CD4-positive, alpha-beta T cell (primary cell): ENCODE measurements at regions not wholly inside any gene's neighbourhood (a gene's known extent, or its start where the extent isn't known, plus 50 kb on each side); places are given as distances from the start of the nearest gene placed in this dataset.

ENCODE experiments used
- ATAC-seq: fragments of 200-7000 bp; cut with Tn5 transposase; one replicate; pipeline ENCODE4 v1.10.0; 2022; ENCODE audit warnings: mild to moderate bottlenecking; ENCODE audit not compliant: poor library complexity
- CTCF ChIA-PET: fragments of 350-600 bp; sonication (Branson Sonifier 250); formaldehyde crosslinking; loops from one replicate; lab custom pipeline; 2021; ENCODE audit warnings: antibody characterized with exemption, inconsistent platforms; lab: Charles Lee
- POLR2A ChIA-PET: fragments of 350-600 bp; sonication (Branson Sonifier 250); formaldehyde crosslinking; loops from one replicate; lab custom pipeline; 2021; ENCODE audit warnings: antibody characterized with exemption, inconsistent platforms; lab: Charles Lee
- DNase-seq, 14 experiments: peaks; one replicate each; pipeline ENCODE4 v3.0.0-alpha.2; 2013 to 2020; ENCODE audit warnings: mixed read lengths in 2 of 14
- H3K27ac ChIP-seq, 2 donors: one replicate each; pipeline versions ENCODE4 v1.5.1 to v1.7.0; 2013; ENCODE audit warnings: low read length in 2 of 2, low read depth in 1 of 2, mild to moderate bottlenecking in 1 of 2
- H3K27me3 ChIP-seq, 2 experiments: 1 replicate in 1 of 2; 2 replicates in 1 of 2; pipeline versions ENCODE4 v1.6.1 to v1.7.0; 2013; ENCODE audit warnings: low read length in 2 of 2, control low read depth in 1 of 2, mild to moderate bottlenecking in 1 of 2, moderate library complexity in 1 of 2; ENCODE audit not compliant: insufficient read depth in 2 of 2, control insufficient read depth in 1 of 2
- H3K36me3 ChIP-seq: one replicate; pipeline ENCODE4 v1.6.1; 2013; ENCODE audit warnings: low read length, control low read depth; ENCODE audit not compliant: insufficient read depth
- H3K4me1 ChIP-seq: one replicate; pipeline ENCODE4 v1.6.1; 2013; ENCODE audit warnings: low read length, control low read depth; ENCODE audit not compliant: insufficient read depth
- H3K4me3 ChIP-seq: one replicate; pipeline ENCODE4 v1.5.1; 2013; ENCODE audit warnings: mild to moderate bottlenecking, low read length, moderate library complexity
- H3K9me3 ChIP-seq, 2 experiments: 1 replicate in 1 of 2; 2 replicates in 1 of 2; pipeline versions ENCODE4 v1.6.1 to v1.7.0; 2013; ENCODE audit warnings: low read length in 2 of 2, mild to moderate bottlenecking in 2 of 2, control low read depth in 1 of 2, moderate library complexity in 1 of 2; ENCODE audit not compliant: control insufficient read depth in 1 of 2, insufficient read depth in 1 of 2
- H3K27ac Mint-ChIP-seq: one replicate; pipeline ENCODE4 v1.8.0; 2020; ENCODE audit warnings: mixed read lengths
- H3K27me3 Mint-ChIP-seq: one replicate; pipeline ENCODE4 v1.8.0; 2021; ENCODE audit warnings: mixed read lengths
- H3K36me3 Mint-ChIP-seq: one replicate; pipeline ENCODE4 v1.8.0; 2021; ENCODE audit warnings: low read depth, mixed read lengths
- H3K4me1 Mint-ChIP-seq: one replicate; pipeline ENCODE4 v1.8.0; 2021; ENCODE audit warnings: low read depth, mixed read lengths
- H3K4me3 Mint-ChIP-seq: one replicate; pipeline ENCODE4 v1.8.0; 2020; ENCODE audit warnings: mild to moderate bottlenecking, mixed read lengths
- H3K9me3 Mint-ChIP-seq: one replicate; pipeline ENCODE4 v1.8.0; 2020; ENCODE audit warnings: mixed read lengths
- CTCF ChIP-seq: fragments of 200-600 bp; IDR thresholded peaks from one replicate; pipeline ENCODE4 v1.8.0; 2022; ENCODE audit warnings: antibody characterized with exemption, mild to moderate bottlenecking
- intact Hi-C, 2 experiments: fragments of 100-400 bp; cut with DNase I in 1 of 2; cut with micrococcal nuclease in 1 of 2; formaldehyde crosslinking; loops; one replicate each; pipeline versions ENCODE4 v1.15.1 to v1.9.0; 2023 to 2025; cut with DNase I, micrococcal nuclease

GRCh38 chr4:24202579-24202978 lies 312.7 kb upstream of the PPARGC1A start:
- Mint-ChIP-seq H3K4me3 (no peak overlapping the region), H3K4me1 (no peaks in the 10 kb centered on the region), H3K9me3 (peaks cover 2% of the 10 kb centered on the region), H3K27me3 (no peaks in the 10 kb centered on the region), H3K36me3 (no peaks in the 10 kb centered on the region), H3K27ac (no peak overlapping the region)
- ChIA-PET CTCF (no interaction called here), POLR2A (no interaction called here)
- no peaks in the 10 kb centered on the region for H3K4me1 ChIP-seq
- ATAC-seq (no peak), DNase-seq (no peak)
- H3K4me3 ChIP-seq: no peak overlapping the region
- no peaks in the 10 kb centered on the region for H3K36me3 ChIP-seq
- H3K9me3 ChIP-seq: no peaks in the 10 kb centered on the region
- no peak for TF ChIP-seq CTCF
- H3K27ac ChIP-seq: no peak overlapping the region
- intact Hi-C loops: no loop called here
- H3K27me3 ChIP-seq: no peaks in the 10 kb centered on the region

GRCh38 chr4:24197955-24198354 lies 308.1 kb upstream of the PPARGC1A start:
- H3K36me3 Mint-ChIP-seq: no peaks in the 10 kb centered on the region
- intact Hi-C loops: no loop called here
- ATAC-seq: no peak
- no peak overlapping the region for H3K27ac ChIP-seq
- H3K27me3 Mint-ChIP-seq: no peaks in the 10 kb centered on the region
- no peaks in the 10 kb centered on the region for H3K9me3 Mint-ChIP-seq
- no peak for DNase-seq
- no peaks in the 10 kb centered on the region for H3K9me3 ChIP-seq
- H3K27me3 ChIP-seq: no peaks in the 10 kb centered on the region
- H3K4me1 ChIP-seq: no peaks in the 10 kb centered on the region
- no peak overlapping the region for H3K4me3 ChIP-seq
- ChIA-PET POLR2A (no interaction called here), CTCF (no interaction called here)
- no peak overlapping the region for H3K4me3 Mint-ChIP-seq
- TF ChIP-seq CTCF: no peak
- H3K27ac Mint-ChIP-seq: no peak overlapping the region
- H3K36me3 ChIP-seq: no peaks in the 10 kb centered on the region
- H3K4me1 Mint-ChIP-seq: no peaks in the 10 kb centered on the region

- ChIA-PET POLR2A (no interaction called here), CTCF (no interaction called here)
- no peak for ATAC-seq
- Mint-ChIP-seq H3K4me3 (no peak overlapping the region), H3K9me3 (no peaks in the 10 kb centered on the region), H3K27me3 (no peaks in the 10 kb centered on the region), H3K4me1 (no peaks in the 10 kb centered on the region), H3K27ac (no peak overlapping the region), H3K36me3 (no peaks in the 10 kb centered on the region)
- no peak overlapping the region for H3K27ac ChIP-seq
- H3K4me3 ChIP-seq: no peak overlapping the region
- intact Hi-C loops: no loop called here
- no peak for TF ChIP-seq CTCF
- H3K4me1 ChIP-seq: no peaks in the 10 kb centered on the region
- H3K27me3 ChIP-seq: no peaks in the 10 kb centered on the region
- H3K36me3 ChIP-seq: no peaks in the 10 kb centered on the region
- H3K9me3 ChIP-seq: no peaks in the 10 kb centered on the region
- no peak for DNase-seq
Observed at GRCh38 chr4:24196785-24197184, 306.9 kb upstream of the PPARGC1A start.
